AG04450 (cell line): ENCODE measurements at regions not wholly inside any gene's neighbourhood (a gene's known extent, or its start where the extent isn't known, plus 50 kb on each side); places are given as distances from the start of the nearest gene placed in this dataset.

Experiments used
- CTCF ChIA-PET: fragments of 300-600, 350-600 bp; formaldehyde crosslinking; extraction: SDS; loops from one replicate; lab custom pipeline; 2022; ENCODE audit warnings: antibody characterized with exemption, inconsistent platforms; lab: Charles Lee
- POLR2A ChIA-PET: fragments of 350-600 bp; formaldehyde crosslinking; extraction: SDS; loops from one replicate; lab custom pipeline; 2021; ENCODE audit warnings: antibody characterized with exemption, inconsistent platforms; lab: Yijun Ruan, JAX
- DNase-seq: peaks from one replicate; pipeline ENCODE4 v3.0.0-alpha.2; 2011; ENCODE audit warnings: low read depth, low spot score
- H3K27ac ChIP-seq: one replicate; pipeline ENCODE4 v1.5.1; 2012; ENCODE audit warnings: low read depth, low read length, control low read depth
- H3K27me3 ChIP-seq: one replicate; pipeline ENCODE4 v1.6.0; 2012; ENCODE audit warnings: low read length; ENCODE audit not compliant: control insufficient read depth, insufficient read depth
- H3K4me3 ChIP-seq: 2 replicates; pipeline ENCODE4 v1.5.1; 2011; ENCODE audit warnings: mild to moderate bottlenecking, low read depth, low read length, control low read depth
- H3K9me3 ChIP-seq: 2 replicates; pipeline ENCODE4 v1.5.1; 2012; ENCODE audit warnings: low read length; ENCODE audit not compliant: control insufficient read depth, insufficient read depth
- TF ChIP-seq, protein P1 (sequence below): IDR thresholded peaks from 2 replicates; pipeline ENCODE4 v1.5.1; 2011; ENCODE audit warnings: low read depth, low read length, control low read depth, inconsistent platforms

DNA sequence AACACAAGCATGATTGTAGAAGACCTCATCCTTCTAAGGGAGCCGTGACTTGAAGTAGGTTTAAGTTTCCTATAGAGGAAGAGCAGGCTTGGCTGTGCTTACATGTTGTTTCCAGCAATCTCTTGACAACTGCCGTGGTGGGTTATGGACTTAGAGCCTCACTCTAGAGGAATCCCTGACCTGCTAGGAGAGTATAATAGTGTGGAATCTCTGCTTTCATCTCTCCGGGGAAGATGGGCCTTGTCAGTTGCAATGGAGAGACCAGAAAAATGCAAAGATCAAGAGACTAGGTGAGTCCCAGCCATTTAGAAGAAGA is 137.6 kb downstream of the MIS18A start:
- TF ChIP-seq, protein P1, sequence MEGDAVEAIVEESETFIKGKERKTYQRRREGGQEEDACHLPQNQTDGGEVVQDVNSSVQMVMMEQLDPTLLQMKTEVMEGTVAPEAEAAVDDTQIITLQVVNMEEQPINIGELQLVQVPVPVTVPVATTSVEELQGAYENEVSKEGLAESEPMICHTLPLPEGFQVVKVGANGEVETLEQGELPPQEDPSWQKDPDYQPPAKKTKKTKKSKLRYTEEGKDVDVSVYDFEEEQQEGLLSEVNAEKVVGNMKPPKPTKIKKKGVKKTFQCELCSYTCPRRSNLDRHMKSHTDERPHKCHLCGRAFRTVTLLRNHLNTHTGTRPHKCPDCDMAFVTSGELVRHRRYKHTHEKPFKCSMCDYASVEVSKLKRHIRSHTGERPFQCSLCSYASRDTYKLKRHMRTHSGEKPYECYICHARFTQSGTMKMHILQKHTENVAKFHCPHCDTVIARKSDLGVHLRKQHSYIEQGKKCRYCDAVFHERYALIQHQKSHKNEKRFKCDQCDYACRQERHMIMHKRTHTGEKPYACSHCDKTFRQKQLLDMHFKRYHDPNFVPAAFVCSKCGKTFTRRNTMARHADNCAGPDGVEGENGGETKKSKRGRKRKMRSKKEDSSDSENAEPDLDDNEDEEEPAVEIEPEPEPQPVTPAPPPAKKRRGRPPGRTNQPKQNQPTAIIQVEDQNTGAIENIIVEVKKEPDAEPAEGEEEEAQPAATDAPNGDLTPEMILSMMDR = no peak
- Histone ChIP-seq H3K27me3 (peaks cover 4% of the 10 kb centered on the region), H3K9me3 (no peaks in the 10 kb centered on the region), H3K27ac (no peak overlapping the region), H3K4me3 (no peak overlapping the region)
- DNase-seq = no peak
- ChIA-PET POLR2A (no interaction called here), CTCF (no interaction called here)

- no peak overlapping the region for H3K4me3 ChIP-seq
- CTCF ChIA-PET = no interaction called here
- TF ChIP-seq, protein P1 = no peak
- no peak overlapping the region for H3K27ac ChIP-seq
- no peaks in the 10 kb centered on the region for H3K9me3 ChIP-seq
- POLR2A ChIA-PET = no interaction called here
- no peak for DNase-seq
- peaks cover 4% of the 10 kb centered on the region for H3K27me3 ChIP-seq
Observed at GRCh38 chr21:32140604-32141317, 138.1 kb downstream of the MIS18A start.

DNA sequence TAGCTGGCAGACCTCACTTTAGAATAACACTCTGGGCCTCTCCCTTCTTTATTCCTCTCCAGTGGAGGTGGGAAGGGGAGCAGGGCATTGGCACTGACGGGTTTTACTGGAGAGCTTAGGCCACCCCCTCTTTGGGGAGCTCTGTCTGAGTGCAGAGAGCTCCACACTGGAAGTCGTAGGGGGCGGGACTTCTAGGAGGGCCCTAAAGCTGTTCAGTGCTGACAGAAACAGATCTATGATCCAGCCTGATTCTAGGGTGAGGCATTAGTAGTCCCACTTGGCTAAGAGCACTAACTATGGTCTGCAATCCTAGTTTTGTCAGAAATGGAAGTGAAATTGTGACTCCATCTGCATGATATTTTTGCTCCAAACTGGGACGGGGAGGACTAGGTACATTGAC is 138.7 kb downstream of the MIS18A start:
- TF ChIP-seq, protein P1 = no peak
- ChIA-PET CTCF (no interaction called here), POLR2A (no interaction called here)
- Histone ChIP-seq H3K27ac (no peak overlapping the region), H3K27me3 (peaks cover 4% of the 10 kb centered on the region), H3K9me3 (no peaks in the 10 kb centered on the region), H3K4me3 (no peak overlapping the region)
- DNase-seq = no peak

DNA sequence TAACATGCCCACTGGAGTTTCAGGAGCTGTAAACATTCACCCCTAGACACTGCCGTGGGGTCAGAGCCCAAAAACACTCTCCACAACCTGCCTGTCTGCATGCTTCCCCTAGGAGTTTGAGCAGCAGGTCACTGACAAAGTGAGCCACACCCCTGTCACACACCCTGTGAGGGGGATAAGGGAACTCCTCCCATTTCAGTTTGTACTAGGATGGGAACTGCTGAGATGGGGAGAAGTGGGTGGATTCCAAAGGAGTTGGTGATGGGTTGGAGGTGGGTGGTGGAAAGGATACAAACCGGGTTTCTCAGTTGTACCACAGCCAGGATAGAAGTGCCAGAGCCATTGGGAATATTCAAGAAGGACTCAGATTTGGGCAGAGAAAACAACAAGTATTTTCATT is 140.2 kb downstream of the MIS18A start:
- CTCF ChIA-PET = no interaction called here

DNA sequence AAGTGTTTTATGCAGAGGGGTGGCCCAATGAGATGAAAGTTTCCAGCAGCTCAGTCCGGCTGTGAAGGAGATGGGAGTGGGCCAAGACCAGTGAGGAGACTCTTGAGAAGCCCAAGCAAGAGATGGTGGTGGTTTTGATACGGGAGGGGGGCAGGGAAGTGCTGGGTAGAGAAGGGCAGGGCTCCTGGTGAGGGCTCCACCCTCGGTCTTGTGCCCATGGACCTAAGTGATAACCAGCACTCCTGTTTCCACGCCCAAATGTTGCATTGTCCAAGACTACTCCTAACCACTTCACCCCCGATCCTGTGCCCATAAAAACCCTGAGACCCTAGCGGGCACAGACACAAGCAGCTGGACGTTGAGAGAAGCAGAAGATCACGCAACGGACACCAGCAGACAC is 140.9 kb downstream of the MIS18A start:
- CTCF ChIA-PET = no interaction called here
- Histone ChIP-seq H3K9me3 (no peaks in the 10 kb centered on the region), H3K27me3 (peaks cover 4% of the 10 kb centered on the region), H3K4me3 (no peak overlapping the region), H3K27ac (no peak overlapping the region)
- POLR2A ChIA-PET = no interaction called here
- TF ChIP-seq, protein P1 = no peak
- no peak for DNase-seq

More for the DNA sequence above, 140.2 kb downstream of the MIS18A start:
- Histone ChIP-seq H3K4me3 (no peak overlapping the region), H3K27ac (no peak overlapping the region), H3K9me3 (no peaks in the 10 kb centered on the region), H3K27me3 (peaks cover 4% of the 10 kb centered on the region)
- TF ChIP-seq, protein P1 = no peak
- POLR2A ChIA-PET = no interaction called here
- DNase-seq = no peak
